Activated T-cell treated with anti-CD3 and anti-CD28 coated beads for 4 hours (primary cell): ENCODE measurements at regions not wholly inside any gene's neighbourhood (a gene's known extent, or its start where the extent isn't known, plus 50 kb on each side); places are given as distances from the start of the nearest gene placed in this dataset.

Experiments
- DNase-seq: peaks from one replicate; pipeline ENCODE4 v3.0.0-alpha.2; 2020

GRCh38 chr16:7090628-7091115, 242.0 kb upstream of the RBFOX1 start:
- no peak for DNase-seq

GRCh38 chr16:7089751-7090150, 242.9 kb upstream of the RBFOX1 start:
- no peak for DNase-seq

GRCh38 chr16:7088711-7089110, 243.9 kb upstream of the RBFOX1 start:
- DNase-seq, result no peak

GRCh38 chr16:7086822-7087616, 245.6 kb upstream of the RBFOX1 start:
- DNase-seq, result no peak

GRCh38 chr16:7085776-7086175, 246.9 kb upstream of the RBFOX1 start:
- DNase-seq, result no peak

GRCh38 chr16:7083096-7083495, 249.5 kb upstream of the RBFOX1 start:
- no peak for DNase-seq

- no peak for DNase-seq
Measured at GRCh38 chr16:7077636-7078035, 255.0 kb upstream of the RBFOX1 start.

GRCh38 chr16:7074715-7075114, 257.9 kb upstream of the RBFOX1 start:
- no peak for DNase-seq

- DNase-seq, result no peak
Measured at GRCh38 chr16:7057458-7057857, 275.2 kb upstream of the RBFOX1 start.

- DNase-seq, result no peak
Measured at GRCh38 chr16:7055443-7055842, 277.2 kb upstream of the RBFOX1 start.

GRCh38 chr16:7051591-7052349, 280.9 kb upstream of the RBFOX1 start:
- DNase-seq, result no peak

- no peak for DNase-seq
Measured at GRCh38 chr16:7044331-7044730, 288.3 kb upstream of the RBFOX1 start.

GRCh38 chr16:7038475-7038874, 294.2 kb upstream of the RBFOX1 start:
- no peak for DNase-seq

GRCh38 chr16:7037495-7037894, 295.1 kb upstream of the RBFOX1 start:
- no peak for DNase-seq

GRCh38 chr16:7031031-7031430, 301.6 kb upstream of the RBFOX1 start:
- no peak for DNase-seq

- DNase-seq, result no peak
Measured at GRCh38 chr16:7027401-7027800, 305.2 kb upstream of the RBFOX1 start.

GRCh38 chr16:7026639-7027038, 306.0 kb upstream of the RBFOX1 start:
- no peak for DNase-seq

GRCh38 chr16:7025616-7026190, 306.9 kb upstream of the RBFOX1 start:
- no peak for DNase-seq

- no peak for DNase-seq
Measured at GRCh38 chr16:7021653-7022275, 310.9 kb upstream of the RBFOX1 start.

- DNase-seq, result no peak
Measured at GRCh38 chr16:7017006-7017662, 315.5 kb upstream of the RBFOX1 start.

- DNase-seq, result no peak
Measured at GRCh38 chr16:7014756-7015155, 317.9 kb upstream of the RBFOX1 start.

- DNase-seq, result no peak
Measured at GRCh38 chr16:7013990-7014389, 318.7 kb upstream of the RBFOX1 start.

GRCh38 chr16:7004266-7004665, 328.4 kb upstream of the RBFOX1 start:
- no peak for DNase-seq
